Retinal pigment epithelial cell (primary cell): ENCODE measurements at regions not wholly inside any gene's neighbourhood (a gene's known extent, or its start where the extent isn't known, plus 50 kb on each side); places are given as distances from the start of the nearest gene placed in this dataset.

Experiments used
- DNase-seq: peaks from one replicate; pipeline ENCODE4 v3.0.0-alpha.2; 2010; ENCODE audit warnings: low read depth
- H3K4me3 ChIP-seq: 2 replicates; pipeline ENCODE4 v1.5.1; 2011; ENCODE audit warnings: mild to moderate bottlenecking, low read length, control low read depth, moderate library complexity
- CTCF ChIP-seq: conservative IDR thresholded peaks from 2 replicates; pipeline ENCODE4 v1.5.1; 2011; ENCODE audit warnings: low read depth, low read length, control low read depth, inconsistent platforms

GRCh38 chr4:142960867-142961644 lies 115.0 kb upstream of the INPP4B start:
- TF ChIP-seq CTCF = no peak
- no peak for DNase-seq
- H3K4me3 ChIP-seq = no peak overlapping the region

- no peak for DNase-seq
- no peak overlapping the region for H3K4me3 ChIP-seq
- TF ChIP-seq CTCF = no peak
Measured at GRCh38 chr4:142961866-142962265, 115.8 kb upstream of the INPP4B start.

GRCh38 chr4:142974328-142974727 lies 128.2 kb upstream of the INPP4B start:
- TF ChIP-seq CTCF = no peak
- no peak for DNase-seq
- H3K4me3 ChIP-seq = no peak overlapping the region

GRCh38 chr4:142975618-142976017 lies 129.5 kb upstream of the INPP4B start:
- H3K4me3 ChIP-seq = no peak overlapping the region
- no peak for TF ChIP-seq CTCF
- no peak for DNase-seq

- no peak overlapping the region for H3K4me3 ChIP-seq
- DNase-seq = no peak
- no peak for TF ChIP-seq CTCF
Measured at GRCh38 chr4:142976482-142976881, 130.4 kb upstream of the INPP4B start.

- TF ChIP-seq CTCF = no peak
- no peak for DNase-seq
- H3K4me3 ChIP-seq = no peak overlapping the region
Measured at GRCh38 chr4:142977182-142977581, 131.1 kb upstream of the INPP4B start.

- no peak for TF ChIP-seq CTCF
- H3K4me3 ChIP-seq = no peak overlapping the region
- DNase-seq = no peak
Measured at GRCh38 chr4:142983065-142983464, 137.0 kb upstream of the INPP4B start.
